NCI-H2171 treated with DMSO at 0.1 percent for 48 hours (cell line): ENCODE measurements at regions not wholly inside any gene's neighbourhood (a gene's known extent, or its start where the extent isn't known, plus 50 kb on each side); places are given as distances from the start of the nearest gene placed in this dataset.

ENCODE experiments used
- DNase-seq: peaks from one replicate; lab custom pipeline; 2025; lab: John Stamatoyannopoulos, UW

DNA sequence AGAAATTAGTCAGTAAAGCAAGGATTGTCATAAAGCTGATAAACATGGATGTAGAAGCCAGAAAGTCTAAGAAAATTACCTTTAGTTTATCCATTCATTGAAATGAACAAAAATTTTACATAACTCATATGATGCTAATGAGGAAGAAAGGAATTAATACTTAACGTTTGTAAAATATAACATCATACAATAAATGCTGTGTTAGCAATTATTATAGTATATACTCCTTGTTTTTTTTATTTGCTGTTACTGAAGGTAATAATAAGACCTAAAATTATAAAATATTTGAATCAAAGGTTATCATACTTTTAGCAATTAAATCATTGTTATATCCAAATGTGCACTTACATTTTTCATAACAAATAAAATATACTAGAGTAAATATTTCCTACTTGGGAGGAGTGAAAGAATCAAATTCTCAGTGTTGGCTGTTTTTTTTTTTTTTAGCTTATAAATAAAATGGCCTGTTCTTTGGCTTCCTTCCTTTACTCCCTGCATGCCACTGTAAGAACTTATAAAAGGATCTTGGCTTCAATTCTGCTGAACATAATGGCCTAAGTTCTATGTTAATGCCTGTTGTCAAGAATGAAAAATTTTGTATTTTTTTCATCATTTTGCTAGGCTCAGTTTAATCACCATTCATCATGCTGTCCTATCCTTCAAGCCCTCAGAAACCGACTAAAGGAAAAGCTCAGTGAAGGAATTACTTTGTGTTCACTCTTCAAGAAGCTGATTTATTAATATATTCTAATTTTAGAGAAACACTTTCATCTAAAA, 167.4 kb upstream of the SLITRK1 start:
- no peak for DNase-seq

DNA sequence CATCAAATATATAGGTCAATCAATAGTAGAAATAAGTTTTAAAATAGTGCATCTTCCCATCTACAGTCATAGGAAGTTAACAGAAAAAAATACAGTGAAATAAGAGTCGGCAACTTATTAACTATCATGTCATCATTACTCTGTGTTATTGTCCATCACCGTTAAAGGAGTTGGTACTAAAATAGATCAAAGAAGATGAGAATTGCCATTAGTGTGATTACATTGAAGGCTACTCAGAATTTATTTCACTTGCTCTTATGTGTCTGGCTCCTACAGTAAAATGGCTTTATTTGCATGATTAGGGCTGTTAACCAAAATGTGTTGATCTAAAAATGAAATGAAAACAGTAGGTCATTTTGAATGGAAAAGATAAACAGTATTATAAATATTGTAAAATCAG, 162.5 kb upstream of the SLITRK1 start:
- no peak for DNase-seq

DNA sequence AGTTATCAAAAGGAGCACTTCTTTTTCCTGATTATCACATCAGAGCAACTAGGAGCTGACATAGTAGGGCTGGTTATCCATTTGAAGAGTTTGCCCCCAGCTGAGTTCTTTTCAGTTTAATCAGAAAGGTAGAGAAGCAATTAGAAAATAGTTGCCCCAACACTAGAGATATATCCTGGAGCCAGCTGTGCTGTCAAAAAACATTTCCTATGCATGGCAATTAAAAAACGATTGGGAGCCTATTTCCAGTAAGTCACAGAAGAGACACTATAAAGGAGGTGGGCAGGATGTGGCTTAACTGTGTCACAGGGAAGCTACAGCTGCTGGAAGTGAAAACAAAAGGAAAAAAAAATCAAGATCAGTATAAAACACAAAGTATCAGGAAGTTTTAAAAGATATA, 155.7 kb upstream of the SLITRK1 start:
- DNase-seq = no peak

GRCh38 chr13:84032116-84032515, 149.8 kb upstream of the SLITRK1 start:
- DNase-seq = no peak

GRCh38 chr13:84031120-84031519, 148.8 kb upstream of the SLITRK1 start:
- DNase-seq = no peak

DNA sequence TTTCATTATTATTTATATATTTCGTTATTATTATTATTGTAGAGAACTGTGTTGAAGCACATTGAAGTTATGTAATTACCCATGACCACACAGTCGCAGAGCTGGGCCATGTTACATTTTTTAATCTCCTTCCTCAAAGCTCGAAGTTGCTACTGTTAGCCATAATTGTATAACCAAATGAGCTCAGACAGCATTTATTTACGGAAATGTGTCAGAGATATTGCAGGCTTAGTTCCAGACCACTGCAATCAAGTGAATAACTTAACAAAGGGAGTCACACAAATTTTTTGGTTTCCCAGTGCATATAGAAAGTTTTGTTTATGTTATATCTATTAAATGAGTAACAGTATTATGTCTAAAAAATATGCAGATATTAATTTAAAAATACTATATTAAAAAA, 147.1 kb upstream of the SLITRK1 start:
- no peak for DNase-seq

DNA sequence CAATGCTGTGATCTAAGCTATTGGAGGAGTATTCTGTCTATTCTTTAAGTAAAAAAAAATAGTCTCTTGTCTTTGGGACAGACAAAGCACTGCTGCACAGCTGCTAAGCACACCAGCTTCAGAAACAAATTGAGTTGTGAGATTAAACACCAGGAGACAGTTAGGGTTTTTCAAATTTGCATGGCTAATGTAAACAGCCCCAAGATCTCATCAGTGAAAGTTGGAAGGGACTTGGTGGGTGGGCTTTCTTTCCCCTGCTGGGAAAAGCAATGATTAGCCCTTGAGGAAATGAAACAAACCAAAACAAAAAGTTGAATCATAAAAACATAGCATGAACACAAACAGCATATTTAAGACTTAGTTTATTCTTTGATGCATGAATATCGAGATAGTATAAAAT, 143.6 kb upstream of the SLITRK1 start:
- DNase-seq = no peak

DNA sequence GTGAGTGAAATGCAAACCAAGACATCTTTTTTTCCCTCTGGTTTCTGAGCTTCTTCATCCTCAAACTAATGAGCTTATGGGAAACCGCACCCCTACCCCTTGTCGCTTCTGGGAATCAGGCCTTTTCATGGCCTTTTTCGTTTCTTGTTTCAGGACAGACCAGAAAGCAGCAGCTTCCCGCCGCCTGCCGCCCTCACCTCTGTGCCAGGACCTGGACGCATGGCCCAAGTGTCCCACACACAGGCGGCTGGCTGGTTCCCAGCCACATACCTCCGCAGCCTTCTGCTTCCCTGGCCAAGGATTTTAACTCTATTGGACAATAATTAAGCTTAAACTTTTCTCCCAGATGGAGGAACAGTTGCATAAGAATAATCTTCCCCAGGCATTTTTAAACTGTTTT, 114.1 kb upstream of the SLITRK1 start:
- DNase-seq = no peak

- DNase-seq = no peak
Observed at GRCh38 chr13:83995930-83996329, 113.7 kb upstream of the SLITRK1 start.

GRCh38 chr13:83992566-83993358, 110.5 kb upstream of the SLITRK1 start:
- no peak for DNase-seq

- DNase-seq = no peak
Observed at GRCh38 chr13:83987394-83987793, 105.1 kb upstream of the SLITRK1 start.

- no peak for DNase-seq
Observed at GRCh38 chr13:83984793-83985192, 102.5 kb upstream of the SLITRK1 start.

DNA sequence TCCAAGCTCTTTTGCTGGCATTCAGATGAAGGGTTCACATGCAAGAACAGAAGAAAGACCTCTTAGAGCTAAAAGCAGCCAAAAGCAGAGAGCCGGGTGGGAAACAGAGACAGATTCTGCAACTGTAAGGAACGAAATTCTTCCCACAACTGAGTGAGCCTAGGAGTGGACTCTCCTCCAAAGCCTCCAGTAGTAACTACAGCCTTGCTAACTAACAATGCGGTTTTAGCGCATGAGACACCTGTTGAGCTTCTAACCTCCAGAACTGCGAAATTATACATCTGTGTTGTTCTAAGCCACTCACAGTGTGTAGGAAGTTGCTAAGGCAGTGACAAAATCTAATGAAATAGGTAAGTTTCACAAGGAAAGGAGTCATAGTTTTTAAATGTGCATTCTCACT, 98.1 kb upstream of the SLITRK1 start:
- DNase-seq = no peak

GRCh38 chr13:83975655-83976165, 93.4 kb upstream of the SLITRK1 start:
- DNase-seq = no peak

- no peak for DNase-seq
Observed at GRCh38 chr13:83958531-83958930, 76.3 kb upstream of the SLITRK1 start.

DNA sequence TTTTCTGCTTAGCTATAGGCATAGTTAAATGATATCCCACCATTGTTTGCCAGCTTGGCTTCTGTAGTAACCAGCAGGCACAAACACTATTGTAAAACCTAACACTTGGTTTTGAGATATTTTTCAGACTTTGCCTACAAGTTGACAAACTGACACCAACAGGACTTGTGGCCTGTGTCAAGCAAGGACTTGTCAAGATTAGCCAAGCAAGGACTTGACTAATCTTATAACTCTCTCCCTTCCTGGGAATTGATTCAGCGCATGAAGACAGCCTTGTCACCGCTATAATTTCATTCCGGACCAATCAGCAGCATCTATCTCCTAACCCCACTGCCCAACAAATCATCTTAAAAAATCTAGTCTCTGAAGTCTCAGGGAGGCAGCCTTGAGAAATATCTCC, 72.7 kb upstream of the SLITRK1 start:
- no peak for DNase-seq

- no peak for DNase-seq
Observed at GRCh38 chr13:83953916-83954315, 71.6 kb upstream of the SLITRK1 start.

DNA sequence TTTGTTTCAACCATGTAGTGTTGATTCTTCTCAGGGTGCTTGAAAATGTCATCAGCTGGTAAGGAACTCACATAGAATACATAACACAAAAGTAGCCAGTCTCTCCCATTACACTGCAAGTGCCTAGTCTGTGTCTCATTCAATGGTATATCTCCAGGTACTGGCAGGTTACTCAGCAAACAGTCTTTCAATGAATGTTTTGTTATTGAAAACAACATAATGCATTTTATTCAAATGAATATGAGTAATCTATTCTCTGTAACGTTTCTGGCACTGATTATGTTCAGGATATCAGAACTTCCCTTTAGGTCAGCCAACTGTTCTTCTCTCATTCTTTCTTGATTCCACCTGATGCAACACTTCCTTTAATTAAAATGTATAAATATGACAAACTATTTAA, 68.0 kb upstream of the SLITRK1 start:
- DNase-seq = no peak

DNA sequence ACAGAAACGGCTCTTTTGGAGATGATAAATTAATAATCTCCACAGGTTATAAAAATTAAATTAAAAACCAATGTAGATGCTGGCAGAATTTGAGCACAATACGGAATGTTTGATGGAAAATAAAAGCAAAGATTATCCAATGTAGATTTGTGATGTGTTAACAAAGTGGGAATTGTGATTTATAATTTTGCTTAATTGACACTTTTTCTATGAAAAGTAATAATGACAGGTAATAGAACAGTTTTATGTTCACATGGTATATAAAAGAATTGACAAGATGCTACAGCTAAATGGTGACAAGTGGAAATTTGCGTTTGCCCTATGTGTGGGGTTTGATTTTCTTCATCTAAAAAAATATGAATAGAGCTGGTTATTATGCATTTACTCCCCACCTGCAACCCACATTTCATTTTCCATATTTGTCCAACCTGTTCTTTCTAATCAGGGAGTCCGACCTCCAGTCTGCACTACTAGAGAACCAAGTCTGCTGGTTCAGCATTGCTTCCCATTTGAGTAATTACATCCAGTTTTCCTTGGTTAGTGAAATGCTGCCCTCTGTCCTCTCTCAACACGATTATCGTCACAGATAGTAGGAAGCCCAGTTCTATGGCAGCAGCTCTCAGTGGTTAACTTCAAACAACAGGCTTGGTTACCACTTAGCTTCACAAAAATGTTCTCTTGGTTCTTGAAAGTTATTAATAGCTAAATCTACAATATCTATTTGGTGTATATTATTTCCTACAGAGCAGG, 61.4 kb upstream of the SLITRK1 start:
- no peak for DNase-seq

DNA sequence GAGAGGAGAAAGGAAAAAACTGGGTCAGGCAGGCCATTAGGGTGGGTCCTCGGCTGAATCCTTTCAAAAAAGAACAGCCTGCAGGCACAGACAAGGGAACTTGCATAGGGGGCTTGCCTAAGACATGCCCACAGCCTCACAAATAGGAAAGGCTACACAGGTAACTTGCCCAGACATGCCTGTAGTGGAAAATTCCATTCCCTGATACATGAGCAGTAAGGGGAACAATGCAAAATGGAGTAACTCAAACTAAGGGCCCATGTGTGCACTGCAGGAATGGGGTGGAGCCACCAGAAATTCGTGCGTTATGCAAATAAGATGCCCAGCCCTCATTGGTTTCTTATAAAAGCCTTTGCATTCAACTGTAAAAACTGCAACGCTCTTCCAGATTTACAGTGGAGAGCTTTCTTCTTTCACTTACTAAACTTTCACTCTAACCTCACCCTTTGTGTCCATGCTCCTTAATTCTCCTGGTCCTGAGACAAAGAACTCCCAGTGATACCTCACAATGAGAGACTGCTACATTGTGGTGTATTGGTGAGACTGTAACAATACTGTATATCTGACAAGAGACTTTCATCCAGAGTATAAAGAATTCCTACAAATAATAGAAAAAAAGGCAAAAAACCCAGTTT, 59.5 kb upstream of the SLITRK1 start:
- peak; percentile 3 for DNase-seq

DNA sequence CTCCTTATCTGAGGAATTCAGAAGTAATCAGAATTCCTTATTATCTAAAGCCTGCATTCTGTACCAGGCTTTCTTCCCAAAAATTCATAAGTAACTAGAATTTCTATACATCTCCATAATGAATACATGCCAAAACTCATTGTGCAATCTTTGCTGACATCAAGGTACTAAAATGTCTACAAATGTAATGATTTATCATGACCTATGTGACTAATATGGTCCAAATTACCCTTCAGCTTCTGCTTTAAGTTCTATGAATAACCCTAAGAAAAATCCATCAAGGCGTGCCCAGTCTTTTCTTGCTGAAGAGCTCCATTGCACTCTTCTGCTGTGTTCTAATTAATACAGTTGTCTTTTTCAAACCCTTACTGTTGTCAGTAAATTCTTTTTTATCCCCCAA, 58.5 kb upstream of the SLITRK1 start:
- no peak for DNase-seq

DNA sequence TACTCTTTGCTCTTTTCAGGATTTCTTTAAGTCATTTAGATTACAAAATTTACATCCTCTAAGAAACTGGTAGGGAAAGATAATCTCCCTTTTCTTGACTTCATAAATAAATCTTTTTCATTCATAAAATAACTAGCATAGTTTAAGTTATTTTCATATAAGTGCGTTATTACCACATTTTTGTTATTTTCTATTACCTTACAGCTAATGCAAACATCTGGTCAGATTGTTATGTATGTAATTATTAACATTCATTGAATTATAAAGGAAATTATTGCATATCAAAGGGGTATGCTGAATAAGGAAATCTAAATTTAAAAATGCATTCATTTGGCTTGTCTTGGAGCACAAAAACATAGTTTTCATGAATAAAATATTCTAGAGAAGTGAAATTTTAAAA, 55.3 kb upstream of the SLITRK1 start:
- DNase-seq = no peak
